ENCODE measurements at regions not wholly inside any gene's neighbourhood (a gene's known extent, or its start where the extent isn't known, plus 50 kb on each side); places are given as distances from the start of the nearest gene placed in this dataset.

GRCh38 chr5:167616043-167616890 lies 675.2 kb upstream of the WWC1 start:
- H3K9me3 Mint-ChIP-seq = peaks cover 0 to 23% (median 1%) of the 10 kb centered on the region in 11 donors
- ATAC-seq (no peak), DNase-seq (no peak)
- Histone ChIP-seq H3K36me3 (ENCODE audit: control insufficient read depth in 2 of 3, insufficient read depth in 3 of 3, low read length in 3 of 3) (no peaks in the 10 kb centered on the region), H3K27ac (ENCODE audit: low read depth, low read length) (no peak overlapping the region), H3K27me3 (ENCODE audit: control insufficient read depth in 2 of 2, insufficient read depth in 2 of 2, low read length in 2 of 2) (no peaks in the 10 kb centered on the region), H3K4me1 (ENCODE audit: control insufficient read depth in 2 of 2, insufficient read depth in 2 of 2, low read length in 2 of 2) (no peaks in the 10 kb centered on the region), H3K9me3 (ENCODE audit: control insufficient read depth in 2 of 3, low read length in 3 of 3) (no peaks in the 10 kb centered on the region), H3K4me3 (ENCODE audit: low read length) (no peak overlapping the region)
- POLR2A ChIA-PET = no interaction called here
- CTCF ChIA-PET = no interaction called here
- no peak overlapping the region for H3K27ac Mint-ChIP-seq
- no peaks in the 10 kb centered on the region for H3K36me3 Mint-ChIP-seq
- intact Hi-C loops (cut with micrococcal nuclease) = no loop called here
- H3K27me3 Mint-ChIP-seq = peaks cover 0 to 1% (median 0%) of the 10 kb centered on the region in 5 donors
- no peak overlapping the region for H3K4me3 Mint-ChIP-seq
- no peaks in the 10 kb centered on the region for H3K4me1 Mint-ChIP-seq

GRCh38 chr5:167623354-167623753 lies 668.1 kb upstream of the WWC1 start:
- ATAC-seq (no peak), DNase-seq (no peak)
- H3K27ac Mint-ChIP-seq = no peak overlapping the region
- Histone ChIP-seq H3K9me3 (ENCODE audit: control insufficient read depth in 2 of 3, low read length in 3 of 3) (no peaks in the 10 kb centered on the region), H3K36me3 (ENCODE audit: control insufficient read depth in 2 of 3, insufficient read depth in 3 of 3, low read length in 3 of 3) (no peaks in the 10 kb centered on the region), H3K4me1 (ENCODE audit: control insufficient read depth in 2 of 2, insufficient read depth in 2 of 2, low read length in 2 of 2) (no peaks in the 10 kb centered on the region), H3K4me3 (ENCODE audit: low read length) (no peak overlapping the region), H3K27me3 (ENCODE audit: control insufficient read depth in 2 of 2, insufficient read depth in 2 of 2, low read length in 2 of 2) (no peaks in the 10 kb centered on the region), H3K27ac (ENCODE audit: low read depth, low read length) (no peak overlapping the region)
- H3K27me3 Mint-ChIP-seq = no peaks in the 10 kb centered on the region
- intact Hi-C loops (cut with micrococcal nuclease) = no loop called here
- H3K36me3 Mint-ChIP-seq = no peaks in the 10 kb centered on the region
- ChIA-PET POLR2A (no interaction called here), CTCF (no interaction called here)
- no peak overlapping the region for H3K4me3 Mint-ChIP-seq
- H3K4me1 Mint-ChIP-seq = no peaks in the 10 kb centered on the region
- H3K9me3 Mint-ChIP-seq = peaks cover 0 to 19% (median 4%) of the 10 kb centered on the region in 11 donors

- POLR2A ChIA-PET = no interaction called here
- H3K4me3 ChIP-seq (ENCODE audit: low read length) = no peak overlapping the region
- DNase-seq (no peak), ATAC-seq (no peak)
- intact Hi-C loops (cut with micrococcal nuclease) = no loop called here
- CTCF ChIA-PET = no interaction called here
- no peaks in the 10 kb centered on the region for H3K27me3 ChIP-seq (ENCODE audit: control insufficient read depth in 2 of 2, insufficient read depth in 2 of 2, low read length in 2 of 2)
- Mint-ChIP-seq H3K9me3 (peaks cover 0 to 23% (median 3%) of the 10 kb centered on the region in 11 donors), H3K27ac (no peak overlapping the region), H3K4me1 (no peaks in the 10 kb centered on the region), H3K36me3 (no peaks in the 10 kb centered on the region), H3K4me3 (no peak overlapping the region), H3K27me3 (no peaks in the 10 kb centered on the region)
- no peak overlapping the region for H3K27ac ChIP-seq (ENCODE audit: low read depth, low read length)
- no peaks in the 10 kb centered on the region for H3K36me3 ChIP-seq (ENCODE audit: control insufficient read depth in 2 of 3, insufficient read depth in 3 of 3, low read length in 3 of 3)
- H3K9me3 ChIP-seq (ENCODE audit: control insufficient read depth in 2 of 3, low read length in 3 of 3) = no peaks in the 10 kb centered on the region
- no peaks in the 10 kb centered on the region for H3K4me1 ChIP-seq (ENCODE audit: control insufficient read depth in 2 of 2, insufficient read depth in 2 of 2, low read length in 2 of 2)
These were observed 667.4 kb upstream of the WWC1 start for GRCh38 chr5:167624053-167624452.

- ChIA-PET POLR2A (no interaction called here), CTCF (no interaction called here)
- H3K4me1 Mint-ChIP-seq = no peaks in the 10 kb centered on the region
These were observed 664.9 kb upstream of the WWC1 start for GRCh38 chr5:167626341-167627123.

GRCh38 chr5:167629634-167630033 lies 661.8 kb upstream of the WWC1 start:
- H3K27me3 Mint-ChIP-seq = peaks cover 0 to 3% (median 0%) of the 10 kb centered on the region in 5 donors
- H3K4me1 Mint-ChIP-seq = no peaks in the 10 kb centered on the region
- CTCF ChIA-PET = no interaction called here
- Histone ChIP-seq H3K27ac (ENCODE audit: low read depth, low read length) (no peak overlapping the region), H3K4me1 (ENCODE audit: control insufficient read depth in 2 of 2, insufficient read depth in 2 of 2, low read length in 2 of 2) (no peaks in the 10 kb centered on the region), H3K9me3 (ENCODE audit: control insufficient read depth in 2 of 3, low read length in 3 of 3) (no peaks in the 10 kb centered on the region), H3K36me3 (ENCODE audit: control insufficient read depth in 2 of 3, insufficient read depth in 3 of 3, low read length in 3 of 3) (no peaks in the 10 kb centered on the region), H3K4me3 (ENCODE audit: low read length) (no peak overlapping the region), H3K27me3 (ENCODE audit: control insufficient read depth in 2 of 2, insufficient read depth in 2 of 2, low read length in 2 of 2) (no peaks in the 10 kb centered on the region)
- H3K36me3 Mint-ChIP-seq = no peaks in the 10 kb centered on the region
- intact Hi-C loops (cut with micrococcal nuclease) = no loop called here
- no peak overlapping the region for H3K27ac Mint-ChIP-seq
- no peak overlapping the region for H3K4me3 Mint-ChIP-seq
- POLR2A ChIA-PET = no interaction called here
- H3K9me3 Mint-ChIP-seq = peaks cover 0 to 21% (median 3%) of the 10 kb centered on the region in 11 donors
- ATAC-seq (no peak), DNase-seq (no peak)

More at GRCh38 chr5:167626341-167627123, 664.9 kb upstream of the WWC1 start:
- DNase-seq (no peak), ATAC-seq (no peak)
- H3K27me3 ChIP-seq (ENCODE audit: control insufficient read depth in 2 of 2, insufficient read depth in 2 of 2, low read length in 2 of 2) = no peaks in the 10 kb centered on the region
- intact Hi-C loops (cut with micrococcal nuclease) = no loop called here
- H3K4me3 ChIP-seq (ENCODE audit: low read length) = no peak overlapping the region
- Mint-ChIP-seq H3K9me3 (peaks cover 0 to 15% (median 3%) of the 10 kb centered on the region in 11 donors), H3K36me3 (no peaks in the 10 kb centered on the region), H3K27ac (no peak overlapping the region), H3K27me3 (peaks cover 0 to under 1% (median 0%) of the 10 kb centered on the region in 5 donors), H3K4me3 (no peak overlapping the region)
- no peaks in the 10 kb centered on the region for H3K9me3 ChIP-seq (ENCODE audit: control insufficient read depth in 2 of 3, low read length in 3 of 3)
- H3K27ac ChIP-seq (ENCODE audit: low read depth, low read length) = no peak overlapping the region
- H3K36me3 ChIP-seq (ENCODE audit: control insufficient read depth in 2 of 3, insufficient read depth in 3 of 3, low read length in 3 of 3) = no peaks in the 10 kb centered on the region
- no peaks in the 10 kb centered on the region for H3K4me1 ChIP-seq (ENCODE audit: control insufficient read depth in 2 of 2, insufficient read depth in 2 of 2, low read length in 2 of 2)

- H3K27me3 Mint-ChIP-seq = peaks cover 0 to 3% (median 0%) of the 10 kb centered on the region in 5 donors
- peaks cover 0 to 18% (median 0%) of the 10 kb centered on the region in 11 donors for H3K9me3 Mint-ChIP-seq
- no peaks in the 10 kb centered on the region for H3K4me1 ChIP-seq (ENCODE audit: control insufficient read depth in 2 of 2, insufficient read depth in 2 of 2, low read length in 2 of 2)
- no peak overlapping the region for H3K27ac Mint-ChIP-seq
- intact Hi-C loops (cut with micrococcal nuclease) = no loop called here
- DNase-seq = no peak
- H3K4me3 ChIP-seq (ENCODE audit: low read length) = no peak overlapping the region
- H3K36me3 Mint-ChIP-seq = no peaks in the 10 kb centered on the region
- no peaks in the 10 kb centered on the region for H3K36me3 ChIP-seq (ENCODE audit: control insufficient read depth in 2 of 3, insufficient read depth in 3 of 3, low read length in 3 of 3)
- ChIA-PET CTCF (no interaction called here), POLR2A (no interaction called here)
- no peaks in the 10 kb centered on the region for H3K9me3 ChIP-seq (ENCODE audit: control insufficient read depth in 2 of 3, low read length in 3 of 3)
- no peaks in the 10 kb centered on the region for H3K27me3 ChIP-seq (ENCODE audit: control insufficient read depth in 2 of 2, insufficient read depth in 2 of 2, low read length in 2 of 2)
- no peak overlapping the region for H3K4me3 Mint-ChIP-seq
- no peaks in the 10 kb centered on the region for H3K4me1 Mint-ChIP-seq
- no peak for ATAC-seq
- no peak overlapping the region for H3K27ac ChIP-seq (ENCODE audit: low read depth, low read length)
These were observed 660.3 kb upstream of the WWC1 start for GRCh38 chr5:167631191-167631590.

Data from naive thymus-derived CD4-positive, alpha-beta T cell (primary cell).